ENCODE measurements at regions not wholly inside any gene's neighbourhood (a gene's known extent, or its start where the extent isn't known, plus 50 kb on each side); places are given as distances from the start of the nearest gene placed in this dataset.

- DNase-seq: no peak
Measured at GRCh38 chr12:60052483-60052882, 456.7 kb downstream of the SLC16A7 start.

DNA sequence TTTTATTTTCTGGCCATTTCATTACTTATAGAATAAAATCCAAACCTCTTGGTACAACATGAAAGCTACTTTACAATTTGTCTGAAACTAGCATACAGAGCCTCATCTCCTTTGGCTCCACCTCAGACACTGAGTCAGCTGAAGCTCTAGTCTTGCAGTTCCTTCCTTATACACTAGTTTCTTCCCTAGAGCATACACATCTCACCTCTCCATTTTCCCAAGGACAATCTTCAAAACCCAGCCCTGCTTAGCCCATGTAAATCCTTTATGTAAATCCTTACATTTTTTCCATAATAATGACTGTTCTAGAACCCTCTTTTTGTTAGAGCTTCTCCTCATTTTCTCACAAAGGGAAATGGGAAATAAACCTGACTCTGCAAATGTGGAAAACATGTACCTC, 463.4 kb downstream of the SLC16A7 start:
- no peak for DNase-seq

GRCh38 chr12:60066655-60067054, 470.8 kb downstream of the SLC16A7 start:
- no peak for DNase-seq

DNA sequence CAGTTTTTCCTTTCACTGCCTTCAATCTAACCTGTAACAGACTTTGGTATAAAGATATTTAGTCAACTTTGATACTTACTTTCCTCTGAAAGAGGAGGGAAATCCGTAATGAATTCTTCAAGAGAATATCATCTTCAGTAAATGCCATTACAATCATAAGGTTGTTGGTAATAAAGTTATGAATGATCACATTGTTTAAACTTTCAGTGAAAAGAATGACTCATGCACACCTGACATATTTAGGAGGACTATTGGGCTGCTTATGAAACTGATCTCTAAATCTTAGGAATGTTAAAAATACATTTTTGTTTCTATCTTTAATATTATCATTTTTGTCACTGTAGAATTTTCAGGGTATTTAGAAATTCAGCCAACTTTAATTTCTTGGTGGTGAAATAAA, 474.7 kb downstream of the SLC16A7 start:
- no peak for DNase-seq

GRCh38 chr12:60071759-60072191, 475.9 kb downstream of the SLC16A7 start:
- no peak for DNase-seq

- no peak for DNase-seq
Measured at GRCh38 chr12:60072911-60073310, 477.1 kb downstream of the SLC16A7 start.

DNA sequence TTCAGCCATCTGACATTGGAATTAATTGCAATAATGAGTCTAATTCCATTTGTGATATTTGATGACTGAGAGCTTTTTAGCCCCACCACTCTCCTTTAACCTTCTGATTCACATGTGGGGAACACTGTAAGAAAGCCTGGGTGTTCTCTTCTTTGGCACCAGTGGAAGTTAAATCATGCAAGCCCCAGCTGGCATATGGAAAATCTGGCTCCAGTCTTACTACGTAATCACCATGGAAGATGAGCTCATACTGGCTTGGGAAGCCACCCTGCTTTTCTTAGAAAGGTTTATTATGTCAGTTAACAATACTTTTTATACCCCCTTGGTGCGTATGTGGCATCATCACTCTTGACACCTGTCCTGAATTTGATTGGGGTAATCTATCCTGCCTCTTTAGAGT, 479.3 kb downstream of the SLC16A7 start:
- no peak for DNase-seq

DNA sequence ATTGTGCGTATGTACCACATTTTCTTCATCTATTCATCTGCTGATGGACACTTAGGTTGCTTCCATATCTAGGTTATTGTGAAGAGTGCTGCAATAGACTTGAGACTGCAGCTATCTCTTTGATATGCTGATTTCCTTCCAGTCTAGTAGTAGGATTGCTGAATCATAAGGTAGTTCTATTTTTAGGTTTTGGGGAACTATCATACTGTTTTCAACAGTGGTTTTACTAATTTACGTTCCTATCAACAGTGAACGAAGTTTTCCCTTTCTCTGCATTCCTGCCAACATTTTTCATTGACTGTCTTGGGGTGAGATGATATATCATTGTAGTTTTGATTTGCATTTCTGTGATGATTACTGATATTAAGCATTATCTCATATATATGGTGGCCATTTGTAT, 482.2 kb downstream of the SLC16A7 start:
- no peak for DNase-seq

DNA sequence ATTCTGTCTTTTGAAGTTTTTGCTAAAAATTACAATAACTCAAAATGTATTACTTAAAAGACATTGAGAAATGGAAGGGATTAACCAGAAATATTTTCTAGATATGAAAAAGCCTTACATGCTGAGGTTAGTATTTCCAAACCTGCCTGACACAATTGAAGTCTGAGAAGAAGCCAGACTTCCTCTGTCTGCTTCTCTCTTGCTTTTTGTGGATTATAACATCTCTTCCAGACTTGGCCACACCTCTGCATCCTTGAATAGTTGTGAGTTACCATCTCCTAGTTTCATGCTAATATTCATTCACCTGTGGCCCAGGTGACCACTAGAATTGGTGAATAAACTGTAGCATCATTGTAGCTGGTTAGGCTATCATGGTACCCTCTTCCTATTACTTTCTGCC, 497.6 kb downstream of the SLC16A7 start:
- no peak for DNase-seq

DNA sequence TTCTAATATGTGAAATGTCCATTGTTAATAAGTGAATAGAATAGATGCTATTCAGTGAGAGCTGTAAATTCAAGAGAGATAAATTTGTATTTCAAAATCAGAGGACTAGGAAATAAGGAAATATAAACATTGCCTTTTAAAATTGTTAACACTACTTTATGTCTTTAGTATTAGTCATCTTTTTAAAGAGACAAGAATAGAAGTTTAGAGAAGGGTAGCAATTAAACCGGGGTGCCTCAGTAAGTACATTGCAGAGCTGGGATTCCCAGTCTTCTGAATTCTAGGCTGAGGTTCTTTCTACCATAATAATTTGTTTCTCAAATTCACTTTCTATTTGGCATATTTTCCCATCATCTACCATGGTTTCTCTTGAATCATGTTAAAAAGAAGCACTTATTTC, 498.6 kb downstream of the SLC16A7 start:
- no peak for DNase-seq

- DNase-seq: no peak
Measured at GRCh38 chr12:60096727-60097126, 500.9 kb downstream of the SLC16A7 start.

DNA sequence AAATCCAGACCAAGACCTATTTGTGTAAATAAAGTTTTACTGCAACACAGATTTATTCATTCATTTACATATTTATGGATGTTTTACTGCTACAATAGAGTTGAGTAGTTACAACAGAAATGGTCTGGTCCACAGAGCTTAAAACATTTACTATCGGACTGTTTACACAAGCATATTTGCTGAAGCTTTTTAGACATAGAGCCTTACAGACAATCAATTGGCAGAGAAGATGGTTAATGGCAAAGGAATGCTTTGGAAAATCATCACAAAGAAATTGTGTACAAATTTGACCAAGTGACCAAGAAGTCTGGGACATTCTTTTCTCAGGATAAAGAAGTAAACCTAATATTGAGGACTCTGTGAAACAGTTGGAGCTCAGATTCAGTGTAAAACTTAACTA, 504.3 kb downstream of the SLC16A7 start:
- DNase-seq: no peak

DNA sequence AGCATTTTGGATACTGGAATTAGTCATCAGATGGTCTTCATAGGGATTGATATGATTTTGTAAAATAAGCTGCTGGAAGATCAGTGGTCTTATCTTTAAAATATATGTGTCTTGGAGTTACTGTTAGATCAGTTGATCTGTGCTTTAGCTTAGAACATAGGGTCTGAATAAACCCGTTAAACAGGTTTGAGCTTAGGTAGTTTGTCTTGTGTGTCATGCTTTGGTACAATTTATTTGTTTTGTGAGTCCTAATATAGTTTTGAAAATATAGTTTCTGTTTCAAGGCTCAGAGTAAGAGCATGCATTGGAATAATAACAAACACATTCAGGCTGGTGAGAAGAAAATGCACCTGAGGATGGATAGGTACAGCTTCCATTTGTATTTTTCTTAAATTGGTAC, 505.0 kb downstream of the SLC16A7 start:
- no peak for DNase-seq

DNA sequence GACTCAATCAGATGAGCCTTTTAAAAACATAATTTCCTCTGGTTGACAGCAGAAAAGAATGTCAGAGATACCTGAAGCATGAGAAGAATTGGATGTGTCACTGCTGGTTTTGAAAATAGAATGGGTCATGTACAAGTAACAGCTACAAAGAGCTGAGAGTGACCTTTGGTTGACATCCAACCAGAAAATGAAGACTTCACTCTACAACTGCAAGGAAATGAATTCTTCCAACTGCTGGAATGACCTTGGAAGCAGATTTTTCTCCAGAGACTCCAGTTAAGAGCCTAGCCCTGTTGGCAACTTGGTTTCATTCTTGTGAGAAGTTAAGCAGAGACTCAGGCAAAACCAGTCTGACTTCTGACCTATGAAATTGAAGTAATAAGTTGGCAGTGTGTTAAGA, 505.9 kb downstream of the SLC16A7 start:
- DNase-seq: no peak

GRCh38 chr12:60106214-60106613, 510.4 kb downstream of the SLC16A7 start:
- no peak for DNase-seq

- DNase-seq: no peak
Measured at GRCh38 chr12:60107992-60108391, 512.2 kb downstream of the SLC16A7 start.

DNA sequence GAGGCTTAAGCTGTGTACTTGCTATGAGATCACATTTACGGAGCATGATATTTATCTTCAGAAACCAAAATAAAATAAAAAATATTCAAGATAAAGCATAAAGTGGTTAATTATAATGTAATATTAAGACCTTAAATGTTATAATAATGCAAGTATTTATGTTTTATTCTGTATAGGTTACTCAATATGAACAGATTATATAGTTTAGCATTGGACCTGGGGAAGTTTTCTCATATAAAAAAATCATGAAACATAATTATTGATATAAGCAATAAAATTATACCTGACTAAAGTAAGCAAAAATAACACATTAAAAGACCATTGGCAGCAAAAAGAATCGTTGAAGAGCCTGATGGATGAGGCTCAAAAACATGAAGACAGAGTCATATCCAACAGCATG, 516.2 kb downstream of the SLC16A7 start:
- DNase-seq: no peak

GRCh38 chr12:60112763-60113162, 516.9 kb downstream of the SLC16A7 start:
- DNase-seq: no peak

GRCh38 chr12:60114169-60114568, 518.3 kb downstream of the SLC16A7 start:
- no peak for DNase-seq

DNA sequence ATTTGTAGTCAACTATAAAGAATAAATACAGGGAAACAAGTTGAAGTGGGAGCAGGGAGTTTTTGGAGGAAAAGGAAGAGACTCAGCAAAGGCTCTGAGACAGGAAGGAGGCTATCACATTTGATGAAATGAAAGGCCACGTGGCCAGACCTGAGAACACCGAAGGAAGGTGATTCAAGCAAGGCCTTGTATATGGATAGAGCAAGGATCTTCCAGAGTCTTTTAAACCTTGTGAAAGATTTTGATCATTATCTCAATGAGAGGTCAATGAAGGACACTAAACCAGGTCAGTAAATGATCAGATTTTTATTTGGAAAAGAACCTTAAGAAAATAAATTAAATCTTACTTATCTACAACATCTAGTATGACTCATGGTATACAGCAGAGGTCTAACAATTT, 523.5 kb downstream of the SLC16A7 start:
- DNase-seq: no peak

- no peak for DNase-seq
Measured at GRCh38 chr12:60120199-60120598, 524.4 kb downstream of the SLC16A7 start.

DNA sequence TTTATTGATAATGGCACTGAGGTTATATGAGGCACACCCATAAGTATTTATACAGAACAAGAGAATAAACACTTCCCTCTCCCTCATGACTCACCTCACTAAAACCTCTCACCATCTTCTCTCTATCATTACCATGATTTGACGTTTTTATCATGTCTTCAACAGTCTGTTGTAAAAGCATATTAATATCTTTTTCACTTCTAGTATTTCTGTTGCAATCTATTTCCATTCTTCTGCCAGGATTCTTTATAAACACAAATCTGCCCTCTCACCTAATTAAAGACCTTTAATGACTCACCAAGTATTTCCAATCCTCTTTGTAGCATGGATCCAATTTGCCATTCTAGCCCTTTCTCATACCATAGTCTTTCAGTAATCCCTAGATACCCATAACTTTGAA, 527.7 kb downstream of the SLC16A7 start:
- no peak for DNase-seq

GRCh38 chr12:60137513-60137912, 541.7 kb downstream of the SLC16A7 start:
- no peak for DNase-seq

- DNase-seq: no peak
Measured at GRCh38 chr12:60138526-60138925, 542.7 kb downstream of the SLC16A7 start.

DNA sequence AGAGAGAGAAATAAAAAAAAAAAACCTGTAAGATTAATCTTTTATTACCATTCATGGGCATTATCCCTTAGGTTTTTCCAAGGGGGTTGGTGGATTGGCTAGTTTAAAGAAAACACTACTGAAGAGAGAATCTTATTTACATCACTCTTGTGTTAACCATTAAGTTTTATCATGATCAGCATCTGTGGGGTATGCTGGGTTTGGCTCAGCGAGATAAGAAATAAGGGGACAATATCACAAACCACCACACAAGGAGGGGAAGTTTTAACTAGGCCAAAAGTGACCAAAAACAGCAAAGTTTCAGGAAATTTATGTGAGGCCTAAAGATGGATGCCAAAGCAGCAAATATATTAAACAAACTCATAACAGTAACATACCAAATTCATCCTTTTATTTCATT, 548.6 kb downstream of the SLC16A7 start:
- DNase-seq: no peak

DNA sequence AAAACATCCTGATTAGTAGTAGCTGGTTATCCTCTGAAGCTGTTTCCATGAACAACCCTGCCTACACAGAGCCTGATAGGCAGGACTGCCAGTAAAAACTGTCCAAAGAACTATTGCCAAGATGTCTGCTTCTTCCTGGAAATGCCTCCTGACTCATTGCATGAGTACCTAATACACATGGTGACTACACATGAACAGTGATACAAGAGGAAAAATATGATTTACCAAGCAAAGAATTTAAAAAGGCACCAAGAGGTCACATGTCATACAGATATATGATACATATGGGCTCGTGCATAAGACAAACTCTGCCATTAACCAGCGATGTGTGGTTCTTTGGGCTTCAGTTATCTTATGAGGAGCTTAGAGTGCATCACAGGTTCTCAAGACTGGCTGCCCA, 552.3 kb downstream of the SLC16A7 start:
- no peak for DNase-seq
